Testis (tissue), 2 donors: ENCODE measurements at regions not wholly inside any gene's neighbourhood (a gene's known extent, or its start where the extent isn't known, plus 50 kb on each side); places are given as distances from the start of the nearest gene placed in this dataset.

Experiments used
- DNase-seq: peaks from one replicate; pipeline ENCODE4 v3.0.0-alpha.2; 2019
- H3K27ac ChIP-seq, 2 donors: fragments of 200-600 bp; sonication (generic); one replicate each; pipeline ENCODE4 v1.5.1; 2019
- H3K27me3 ChIP-seq: fragments of 200-600 bp; sonication (generic); one replicate; pipeline ENCODE4 v1.5.1; 2019
- H3K36me3 ChIP-seq: fragments of 200-600 bp; sonication (generic); one replicate; pipeline ENCODE4 v1.5.1; 2017; ENCODE audit warnings: low read depth; ENCODE audit errors: missing control alignments
- H3K4me1 ChIP-seq: fragments of 200-600 bp; sonication (generic); one replicate; pipeline ENCODE4 v1.5.1; 2019
- H3K4me3 ChIP-seq, 2 donors: fragments of 200-600 bp; sonication (generic); one replicate each; pipeline ENCODE4 v1.5.1; 2017 to 2019
- H3K9me3 ChIP-seq: fragments of 200-600 bp; sonication (generic); one replicate; pipeline ENCODE4 v1.5.1; 2017
- POLR2A ChIP-seq: fragments of 450-650 bp; IDR thresholded peaks from one replicate; pipeline ENCODE4 v1.6.1; 2017; ENCODE audit warnings: antibody characterized with exemption, mild to moderate bottlenecking, moderate library complexity
- WGBS, 2 donors: methylation state at CpG; one replicate each; pipeline ENCODE4 v1.1.5; 2018; 5-methylcytosine and 5-hydroxymethylcytosine counted together
- intact Hi-C: fragments of 100-400 bp; cut with DNase I; formaldehyde crosslinking; loops from one replicate; pipeline ENCODE4 v1.15.1; 2023; ENCODE audit warnings: low total_unique reads
- TF ChIP-seq, protein P1 (sequence below), 3 experiments: fragments of 450-650 bp in 2 of 3; fragments of 200-600 bp in 1 of 3; sonication (generic) in 1 of 3; IDR thresholded peaks; one replicate each; pipeline ENCODE4 v1.5.1; 2016 to 2019; ENCODE audit warnings: antibody characterized with exemption in 3 of 3, mild to moderate bottlenecking in 2 of 3, moderate library complexity in 1 of 3

DNA sequence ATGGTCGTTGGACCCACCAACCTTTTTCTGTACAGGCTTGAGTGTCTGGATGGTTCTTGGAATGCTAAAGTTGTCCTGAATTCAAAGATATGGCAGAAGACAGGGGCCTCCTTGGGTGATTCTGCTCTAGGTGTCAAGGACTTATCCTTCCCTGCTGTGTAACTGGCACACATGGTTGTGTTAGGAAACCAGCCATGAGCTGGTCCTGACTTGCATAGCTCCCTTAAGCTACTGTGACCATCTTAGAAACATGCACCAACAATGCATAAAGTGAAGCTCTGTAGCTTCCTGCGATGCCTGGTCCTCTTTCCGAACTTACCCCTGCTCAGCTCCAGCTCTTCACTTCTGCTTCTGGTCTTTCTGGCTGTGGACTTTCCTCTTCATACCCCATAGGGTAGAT lies 224.6 kb downstream of the TLE4 start:
- no peak overlapping the region for H3K27ac ChIP-seq
- 91 to 95% methylated on average over 3 of the region's 3 CpGs for WGBS, 2 donors
- DNase-seq, result no peak
- no peak for TF ChIP-seq POLR2A
- TF ChIP-seq, protein P1, sequence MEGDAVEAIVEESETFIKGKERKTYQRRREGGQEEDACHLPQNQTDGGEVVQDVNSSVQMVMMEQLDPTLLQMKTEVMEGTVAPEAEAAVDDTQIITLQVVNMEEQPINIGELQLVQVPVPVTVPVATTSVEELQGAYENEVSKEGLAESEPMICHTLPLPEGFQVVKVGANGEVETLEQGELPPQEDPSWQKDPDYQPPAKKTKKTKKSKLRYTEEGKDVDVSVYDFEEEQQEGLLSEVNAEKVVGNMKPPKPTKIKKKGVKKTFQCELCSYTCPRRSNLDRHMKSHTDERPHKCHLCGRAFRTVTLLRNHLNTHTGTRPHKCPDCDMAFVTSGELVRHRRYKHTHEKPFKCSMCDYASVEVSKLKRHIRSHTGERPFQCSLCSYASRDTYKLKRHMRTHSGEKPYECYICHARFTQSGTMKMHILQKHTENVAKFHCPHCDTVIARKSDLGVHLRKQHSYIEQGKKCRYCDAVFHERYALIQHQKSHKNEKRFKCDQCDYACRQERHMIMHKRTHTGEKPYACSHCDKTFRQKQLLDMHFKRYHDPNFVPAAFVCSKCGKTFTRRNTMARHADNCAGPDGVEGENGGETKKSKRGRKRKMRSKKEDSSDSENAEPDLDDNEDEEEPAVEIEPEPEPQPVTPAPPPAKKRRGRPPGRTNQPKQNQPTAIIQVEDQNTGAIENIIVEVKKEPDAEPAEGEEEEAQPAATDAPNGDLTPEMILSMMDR (IDR thresholded peaks at IDR 0.05), result no peak
- H3K4me1 ChIP-seq, result no peaks in the 10 kb centered on the region
- H3K36me3 ChIP-seq, result no peaks in the 10 kb centered on the region
- H3K27me3 ChIP-seq, result no peaks in the 10 kb centered on the region
- H3K4me3 ChIP-seq, result no peak overlapping the region
- H3K9me3 ChIP-seq, result no peaks in the 10 kb centered on the region
- intact Hi-C loops, result no loop called here

DNA sequence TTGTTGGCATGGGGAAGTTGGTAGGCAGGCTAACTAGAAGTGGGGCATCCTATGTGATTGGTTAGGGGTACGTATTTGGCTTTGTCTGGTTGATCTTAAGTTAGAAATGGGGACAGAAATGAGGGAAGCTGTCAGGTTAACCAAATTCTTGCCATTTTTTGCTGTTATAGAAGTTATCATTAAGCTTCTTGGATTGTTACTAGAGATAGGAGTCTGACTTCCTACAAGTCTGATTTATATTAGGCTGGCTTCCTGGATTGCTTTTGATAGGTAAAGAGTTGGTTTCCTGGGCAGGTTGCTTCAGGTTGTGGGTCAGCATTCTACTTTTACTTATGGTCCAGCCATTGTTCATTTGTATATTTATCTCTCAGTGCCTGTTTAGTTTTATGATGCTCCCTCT lies 216.9 kb downstream of the TLE4 start:
- H3K9me3 ChIP-seq, result no peaks in the 10 kb centered on the region
- intact Hi-C loops, result no loop called here
- H3K27ac ChIP-seq, result no peak overlapping the region
- no peaks in the 10 kb centered on the region for H3K4me1 ChIP-seq
- TF ChIP-seq, protein P1 (IDR thresholded peaks at IDR 0.05), result no peak
- no peak for TF ChIP-seq POLR2A
- 97 to 100% methylated on average over 1 of the region's 1 CpG for WGBS, 2 donors
- no peaks in the 10 kb centered on the region for H3K27me3 ChIP-seq
- H3K36me3 ChIP-seq, result no peaks in the 10 kb centered on the region
- H3K4me3 ChIP-seq, result no peak overlapping the region
- DNase-seq, result no peak

DNA sequence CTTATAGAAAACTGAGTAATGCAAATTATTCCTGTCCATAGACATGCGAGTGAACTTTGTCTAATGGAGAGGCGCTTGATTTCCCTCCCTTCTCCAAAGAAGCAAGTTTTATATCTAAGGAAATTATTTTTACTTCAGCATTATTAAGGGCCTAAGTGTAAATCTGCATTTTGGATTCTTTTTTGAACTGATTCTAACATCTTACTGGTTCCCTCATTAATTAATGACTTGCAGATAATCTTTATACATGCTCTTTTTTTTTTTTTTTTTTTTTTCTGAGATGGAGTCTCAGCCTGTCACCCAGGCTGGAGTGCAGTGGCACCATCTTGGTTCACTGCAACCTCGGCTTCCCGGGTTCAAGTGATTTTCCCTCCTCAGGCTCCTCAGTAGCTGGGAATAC lies 209.5 kb downstream of the TLE4 start:
- Histone ChIP-seq H3K4me1 (no peaks in the 10 kb centered on the region), H3K9me3 (no peaks in the 10 kb centered on the region), H3K27me3 (no peaks in the 10 kb centered on the region), H3K27ac (no peak overlapping the region), H3K36me3 (no peaks in the 10 kb centered on the region), H3K4me3 (no peak overlapping the region)
- no peak for TF ChIP-seq POLR2A
- TF ChIP-seq, protein P1 (IDR thresholded peaks at IDR 0.05), result no peak
- intact Hi-C loops, result no loop called here
- 90 to 91% methylated on average over 4 of the region's 4 CpGs for WGBS, 2 donors
- DNase-seq, result no peak

DNA sequence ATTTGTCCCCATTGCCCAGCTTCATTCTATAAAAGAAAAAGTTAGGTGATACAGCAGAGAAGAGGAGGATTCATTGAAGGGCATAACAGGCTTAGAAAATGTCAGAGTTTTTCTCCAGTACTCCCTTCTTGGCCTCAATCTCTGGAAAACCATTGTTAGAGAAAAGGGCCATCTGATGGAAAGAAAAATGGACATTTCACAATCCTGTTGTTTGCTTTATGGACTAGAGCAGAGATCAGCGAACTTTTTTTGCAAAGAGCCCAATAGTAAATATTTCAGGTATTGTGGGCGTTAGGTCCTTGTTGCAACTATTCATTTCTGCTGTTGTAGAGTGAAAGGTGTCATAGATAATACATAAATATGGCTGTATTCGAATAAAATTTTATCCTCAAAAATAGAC lies 208.8 kb downstream of the TLE4 start:
- H3K4me3 ChIP-seq, result no peak overlapping the region
- H3K36me3 ChIP-seq, result no peaks in the 10 kb centered on the region
- H3K27me3 ChIP-seq, result no peaks in the 10 kb centered on the region
- intact Hi-C loops, result no loop called here
- no peaks in the 10 kb centered on the region for H3K9me3 ChIP-seq
- H3K4me1 ChIP-seq, result no peaks in the 10 kb centered on the region
- no peak for DNase-seq
- 92 to 93% methylated on average over 3 of the region's 3 CpGs for WGBS, 2 donors
- no peak for TF ChIP-seq POLR2A
- TF ChIP-seq, protein P1 (IDR thresholded peaks at IDR 0.05), result no peak
- no peak overlapping the region for H3K27ac ChIP-seq

DNA sequence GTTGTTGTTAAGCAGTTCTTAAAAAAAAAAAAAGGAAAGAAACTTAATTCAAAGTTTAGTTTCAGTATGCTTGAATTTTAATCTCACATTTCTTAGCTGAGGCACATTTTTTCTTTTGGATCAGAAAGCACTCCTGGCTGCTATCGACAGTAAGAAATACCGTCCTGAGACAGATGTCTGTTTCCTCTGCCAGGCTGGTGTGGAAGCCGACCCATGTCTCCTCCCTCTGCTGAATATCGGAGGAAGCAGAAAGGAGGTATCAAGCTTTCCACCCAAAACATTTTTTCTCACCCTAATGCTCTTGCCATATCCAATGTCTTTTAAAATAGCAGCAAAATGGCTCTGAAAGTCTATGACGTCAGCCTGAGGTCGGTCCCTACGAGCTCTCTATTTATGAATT lies 208.1 kb downstream of the TLE4 start:
- intact Hi-C loops, result no loop called here
- Histone ChIP-seq H3K9me3 (no peaks in the 10 kb centered on the region), H3K36me3 (no peaks in the 10 kb centered on the region), H3K27ac (no peak overlapping the region), H3K4me1 (no peaks in the 10 kb centered on the region), H3K27me3 (no peaks in the 10 kb centered on the region), H3K4me3 (no peak overlapping the region)
- no peak for DNase-seq
- TF ChIP-seq POLR2A, result no peak
- TF ChIP-seq, protein P1 (IDR thresholded peaks at IDR 0.05), result no peak
- 58 to 70% methylated on average over 7 of the region's 7 CpGs for WGBS, 2 donors
